ENCODE measurements at regions not wholly inside any gene's neighbourhood (a gene's known extent, or its start where the extent isn't known, plus 50 kb on each side); places are given as distances from the start of the nearest gene placed in this dataset.

- TF ChIP-seq CTCF (conservative IDR thresholded peaks at IDR 0.05) = no peak
- no peak for TF ChIP-seq ZFX (IDR thresholded peaks at IDR 0.05)
Observed at GRCh38 chr12:125243811-125244210, 178.6 kb downstream of the AACS start.
